HepG2 (cell line): ENCODE measurements at regions not wholly inside any gene's neighbourhood (a gene's known extent, or its start where the extent isn't known, plus 50 kb on each side); places are given as distances from the start of the nearest gene placed in this dataset.

ENCODE experiments used
- ATAC-seq: fragments of 200-7000 bp; cut with Tn5 transposase; 3 replicates; pipeline ENCODE4 v1.9.1; 2020; ENCODE audit warnings: mild to moderate bottlenecking, moderate library complexity
- BruUV-seq: library from RNA; stranded (reverse); fragments of 400-500 nt; replicated peaks from 2 replicates; lab custom pipeline; 2021; lab: Mats Ljungman, UMichigan
- CTCF ChIA-PET: fragments of 300-600 bp; formaldehyde crosslinking; extraction: SDS; loops from one replicate; lab custom pipeline; 2021; ENCODE audit warnings: low total read pairs, inconsistent platforms, low intra/inter-chr PET ratio; lab: Yijun Ruan, JAX
- POLR2A ChIA-PET: fragments of 350-600 bp; sonication (Branson Sonifier 250); formaldehyde crosslinking; loops from one replicate; lab custom pipeline; 2020; ENCODE audit warnings: antibody characterized with exemption, inconsistent platforms; lab: Yijun Ruan, JAX
- DNase-seq: peaks from one replicate; pipeline ENCODE4 v3.0.0-alpha.2; 2015; ENCODE audit warnings: low spot score
- FAIRE-seq: peaks from 3 replicates; lab custom pipeline; 2011; peaks lifted over from hg19 to GRCh38; lab: Jason Lieb, UNC
- H2AFZ ChIP-seq: one replicate; pipeline ENCODE4 v1.6.1; 2011; ENCODE audit warnings: low read length, inconsistent platforms
- H3K27ac ChIP-seq: fragments of 300-600 bp; 3 replicates; pipeline ENCODE4 v1.8.0; 2011; ENCODE audit warnings: mixed run types, mild to moderate bottlenecking, mixed read lengths, low read length, inconsistent platforms; ENCODE audit not compliant: insufficient read depth; ENCODE audit errors: extremely low read length
- H3K27me3 ChIP-seq, 2 experiments: fragments of 200-600 bp in 1 of 2; 2 replicates in 1 of 2; 3 replicates in 1 of 2; pipeline versions ENCODE4 v1.6.0 to v1.8.0; 2011; ENCODE audit warnings: low read length in 2 of 2, mild to moderate bottlenecking in 2 of 2, moderate library complexity in 2 of 2, inconsistent platforms in 1 of 2; ENCODE audit not compliant: insufficient read depth in 2 of 2, control insufficient read depth in 1 of 2
- H3K36me3 ChIP-seq, 2 experiments: fragments of 200-600 bp in 1 of 2; replicated peaks in 1 of 2; 2 replicates in 1 of 2; 3 replicates in 1 of 2; pipeline versions ENCODE4 v1.5.1 to v1.8.0; 2011; ENCODE audit warnings: low read length in 2 of 2, inconsistent platforms in 1 of 2; ENCODE audit not compliant: insufficient read depth in 2 of 2, control insufficient read depth in 1 of 2
- H3K4me1 ChIP-seq: 2 replicates; pipeline ENCODE4 v1.5.1; 2012; ENCODE audit warnings: low read length, inconsistent platforms; ENCODE audit not compliant: insufficient read depth
- H3K4me2 ChIP-seq: 2 replicates; pipeline ENCODE4 v1.6.0; 2011; ENCODE audit warnings: low read depth, low read length, inconsistent platforms
- H3K4me3 ChIP-seq, 3 experiments: fragments of 200-600 bp in 1 of 3; sonication (generic), shearing (Covaris generic) in 1 of 3; replicated peaks in 1 of 3; 2 replicates each; pipeline ENCODE4 v1.5.1; 2011 to 2016; ENCODE audit warnings: low read length in 3 of 3, inconsistent platforms in 2 of 3, low read depth in 2 of 3, mild to moderate bottlenecking in 2 of 3, control low read depth in 1 of 3, mixed read lengths in 1 of 3; ENCODE audit not compliant: insufficient read depth in 1 of 3
- H3K79me2 ChIP-seq: one replicate; pipeline ENCODE4 v1.6.1; 2011; ENCODE audit warnings: low read length, inconsistent platforms; ENCODE audit not compliant: insufficient read depth
- H3K9ac ChIP-seq: 2 replicates; pipeline ENCODE4 v1.6.0; 2011; ENCODE audit warnings: mild to moderate bottlenecking, low read depth, low read length, inconsistent platforms; ENCODE audit not compliant: insufficient read depth
- H3K9me3 ChIP-seq: 2 replicates; pipeline ENCODE4 v1.5.1; 2012; ENCODE audit warnings: mild to moderate bottlenecking, low read length
- H4K20me1 ChIP-seq: 2 replicates; pipeline ENCODE4 v1.6.0; 2011; ENCODE audit warnings: inconsistent platforms, mild to moderate bottlenecking, low read length, moderate library complexity; ENCODE audit not compliant: insufficient read depth
- BCL3 ChIP-seq: sonication (generic); formaldehyde crosslinking; IDR thresholded peaks from 2 replicates; pipeline ENCODE4 v1.5.1; 2020; ENCODE audit warnings: mild to moderate bottlenecking, missing genetic modification reagents, moderate library complexity
- BRD4 ChIP-seq: sonication (generic); formaldehyde crosslinking; IDR thresholded peaks from 2 replicates; pipeline ENCODE4 v1.4.0; 2020; ENCODE audit warnings: missing genetic modification reagents
- MYC ChIP-seq: sonication (generic); formaldehyde crosslinking; IDR thresholded peaks from 2 replicates; pipeline ENCODE4 v1.9.0; 2021; ENCODE audit warnings: missing genetic modification reagents, borderline replicate concordance
- NBN ChIP-seq: fragments of 450-650 bp; conservative IDR thresholded peaks from 2 replicates; pipeline ENCODE4 v1.6.1; 2017
- NCOA2 ChIP-seq: sonication (generic); formaldehyde crosslinking; IDR thresholded peaks from 2 replicates; pipeline ENCODE4 v1.8.0; 2022; ENCODE audit warnings: inconsistent platforms
- RARA ChIP-seq: IDR thresholded peaks from 2 replicates; pipeline ENCODE4 v1.6.1; 2016; ENCODE audit warnings: missing genetic modification reagents, missing compliant biosample characterization
- SMARCE1 ChIP-seq: fragments of 450-650 bp; IDR thresholded peaks from 2 replicates; pipeline ENCODE4 v1.6.1; 2017; ENCODE audit warnings: borderline replicate concordance
- SP5 ChIP-seq: IDR thresholded peaks from 2 replicates; pipeline ENCODE4 v1.6.1; 2016; ENCODE audit warnings: low read depth, borderline replicate concordance
- TCF7 ChIP-seq: sonication (generic); IDR thresholded peaks from 2 replicates; pipeline ENCODE4 v1.6.1; 2016; ENCODE audit warnings: antibody characterized with exemption, low read depth
- ZNF225 ChIP-seq: sonication (generic); formaldehyde crosslinking; IDR thresholded peaks from 2 replicates; pipeline ENCODE4 v1.4.0; 2020; ENCODE audit warnings: mild to moderate bottlenecking, missing genetic modification reagents
- ZNF550 ChIP-seq: sonication (generic); formaldehyde crosslinking; IDR thresholded peaks from 2 replicates; pipeline ENCODE4 v1.4.0; 2020; ENCODE audit warnings: mild to moderate bottlenecking, missing genetic modification reagents, borderline replicate concordance
- ZNF724P ChIP-seq: sonication (generic); formaldehyde crosslinking; IDR thresholded peaks from 2 replicates; pipeline ENCODE4 v1.8.0; 2022; ENCODE audit warnings: missing genetic modification reagents, borderline replicate concordance
- ZNF780A ChIP-seq: sonication (generic); formaldehyde crosslinking; IDR thresholded peaks from 2 replicates; pipeline ENCODE4 v1.8.0; 2022; ENCODE audit warnings: mild to moderate bottlenecking, missing genetic modification reagents, moderate library complexity
- ZNF782 ChIP-seq: sonication (generic); formaldehyde crosslinking; IDR thresholded peaks from 2 replicates; pipeline ENCODE4 v1.4.0; 2020; ENCODE audit warnings: missing genetic modification reagents, mild to moderate bottlenecking, borderline replicate concordance
- ZNF788 ChIP-seq: sonication (generic); formaldehyde crosslinking; IDR thresholded peaks from 2 replicates; pipeline ENCODE4 v1.5.0; 2020; ENCODE audit warnings: mild to moderate bottlenecking, missing genetic modification reagents, borderline replicate concordance
- in situ Hi-C: cut with HindIII; loops from 2 replicates; pipeline ENCODE4 v1.10.0; 2017; ENCODE audit warnings: low pct_unique_long_range_greater_than_20kb; ENCODE audit not compliant: extremely low pct_ligation_motif_present
- intact Hi-C: fragments of 100-400 bp; cut with micrococcal nuclease; formaldehyde crosslinking; loops from one replicate; pipeline ENCODE4 v1.10.0; 2022; ENCODE audit not compliant: unreplicated experiment

GRCh38 chr4:156116991-156117390 lies 163.3 kb upstream of the CTSO start:
- intact Hi-C loops, result no loop called here
- Histone ChIP-seq H3K9me3 (0 out of 2 replicates have a peak, but pooled peaks cover 2% of the 10 kb centered on the region), H3K4me1 (no peaks in the 10 kb centered on the region), H3K36me3 (no peaks in the 10 kb centered on the region), H3K27me3 (no peaks in the 10 kb centered on the region), H3K4me3 (no peak overlapping the region), H4K20me1 (no peaks in the 10 kb centered on the region), H3K9ac (no peak overlapping the region), H3K79me2 (no peaks in the 10 kb centered on the region), H2AFZ (no peak overlapping the region), H3K4me2 (no peak overlapping the region), H3K27ac (no peak overlapping the region)
- ChIA-PET CTCF (no interaction called here), POLR2A (no interaction called here)
- no TSS peak for BruUV-seq
- TF ChIP-seq NCOA2 (CRISPR knock-in tag), result no peak
- no peak for TF ChIP-seq RARA (CRISPR knock-in tag)
- TF ChIP-seq TCF7, result no peak
- TF ChIP-seq SMARCE1, result no peak
- no peak for TF ChIP-seq ZNF782 (CRISPR knock-in tag)
- no peak for TF ChIP-seq MYC (CRISPR knock-in tag)
- TF ChIP-seq ZNF225 (CRISPR knock-in tag), result no peak
- TF ChIP-seq SP5, result no peak
- no peak for TF ChIP-seq ZNF780A (CRISPR knock-in tag)
- TF ChIP-seq ZNF788, result no peak
- TF ChIP-seq BCL3, result no peak
- no peak for TF ChIP-seq NBN
- no peak for TF ChIP-seq ZNF724P (CRISPR knock-in tag)
- TF ChIP-seq BRD4, result no peak
- TF ChIP-seq ZNF550 (CRISPR knock-in tag), result no peak
- in situ Hi-C loops, result no loop called here
- FAIRE-seq, result no peak
- no peak for DNase-seq
- ATAC-seq, result no peak
